Left ventricle myocardium inferior (tissue), 1 donor: ENCODE measurements at regions not wholly inside any gene's neighbourhood (a gene's known extent, or its start where the extent isn't known, plus 50 kb on each side); places are given as distances from the start of the nearest gene placed in this dataset.

Experiments
- DNase-seq: peaks from one replicate; pipeline ENCODE4 v3.0.0-alpha.2; 2020
- H3K27ac ChIP-seq: fragments of 200-600 bp; replicated peaks from 2 replicates; pipeline ENCODE4 v1.8.0; 2021
- H3K27me3 ChIP-seq: fragments of 200-600 bp; 2 replicates; pipeline ENCODE4 v1.8.0; 2021; ENCODE audit warnings: low read depth
- H3K36me3 ChIP-seq: fragments of 200-600 bp; 2 replicates; pipeline ENCODE4 v1.8.0; 2021
- H3K4me1 ChIP-seq: fragments of 200-600 bp; 2 replicates; pipeline ENCODE4 v1.8.0; 2021
- H3K4me3 ChIP-seq: fragments of 200-600 bp; 2 replicates; pipeline ENCODE4 v1.8.0; 2021; ENCODE audit warnings: mild to moderate bottlenecking, moderate library complexity
- H3K9me3 ChIP-seq: fragments of 200-600 bp; replicated peaks from 2 replicates; pipeline ENCODE4 v1.8.0; 2021
- CTCF ChIP-seq: fragments of 200-600 bp; IDR thresholded peaks from 2 replicates; pipeline ENCODE4 v1.8.0; 2021; ENCODE audit warnings: antibody characterized with exemption, mild to moderate bottlenecking, borderline replicate concordance
- intact Hi-C: fragments of 100-400 bp; cut with micrococcal nuclease; formaldehyde crosslinking; loops from one replicate; pipeline ENCODE4 v1.11.0; 2022
- donor health status: DM: no; HTN: yes; CAD: no; lungs with severe emphysema.

DNA sequence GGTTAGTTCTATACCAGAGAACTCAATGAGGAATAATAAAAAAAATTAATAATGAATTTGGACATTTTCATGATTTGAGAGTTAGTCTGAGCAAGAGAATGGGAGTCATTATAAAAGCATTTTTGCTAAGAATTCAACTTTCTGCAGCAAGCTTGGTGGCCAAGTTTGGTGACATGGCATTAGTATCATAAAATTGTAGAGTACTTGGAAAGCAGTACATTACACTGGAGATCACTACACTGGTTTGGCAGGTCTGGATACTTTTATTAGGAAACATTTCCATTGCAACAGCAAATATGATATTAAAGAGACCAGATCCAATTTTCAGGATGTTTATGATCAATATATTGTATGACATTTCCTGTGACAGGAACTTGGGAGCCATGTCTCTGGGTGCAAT, 249.1 kb upstream of the INTU start:
- H3K27ac ChIP-seq, result no peak overlapping the region
- H3K4me3 ChIP-seq, result no peak overlapping the region
- intact Hi-C loops, result no loop called here
- H3K36me3 ChIP-seq, result no peaks in the 10 kb centered on the region
- H3K27me3 ChIP-seq, result no peaks in the 10 kb centered on the region
- H3K4me1 ChIP-seq, result no peaks in the 10 kb centered on the region
- H3K9me3 ChIP-seq, result peaks cover 7% of the 10 kb centered on the region
- DNase-seq, result no peak
- TF ChIP-seq CTCF, result no peak

DNA sequence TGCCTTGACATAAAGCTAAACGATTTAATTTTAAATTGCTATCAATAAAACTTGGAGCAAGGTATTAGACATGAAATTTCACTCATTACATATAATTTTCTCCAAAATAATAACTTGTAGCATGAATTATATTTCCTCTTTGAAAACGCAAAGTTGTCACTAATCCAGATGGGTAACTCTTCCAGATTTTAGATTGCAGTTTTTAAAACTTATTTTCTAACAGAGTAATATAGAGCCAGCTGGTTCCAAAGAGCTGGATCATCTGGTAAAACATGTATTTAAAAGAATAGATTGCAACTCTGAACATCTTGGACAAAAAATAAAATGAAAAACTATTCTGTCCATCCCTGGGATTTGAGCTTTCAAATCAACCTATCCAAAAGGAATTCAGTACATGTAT, 238.2 kb upstream of the INTU start:
- intact Hi-C loops, result no loop called here

DNA sequence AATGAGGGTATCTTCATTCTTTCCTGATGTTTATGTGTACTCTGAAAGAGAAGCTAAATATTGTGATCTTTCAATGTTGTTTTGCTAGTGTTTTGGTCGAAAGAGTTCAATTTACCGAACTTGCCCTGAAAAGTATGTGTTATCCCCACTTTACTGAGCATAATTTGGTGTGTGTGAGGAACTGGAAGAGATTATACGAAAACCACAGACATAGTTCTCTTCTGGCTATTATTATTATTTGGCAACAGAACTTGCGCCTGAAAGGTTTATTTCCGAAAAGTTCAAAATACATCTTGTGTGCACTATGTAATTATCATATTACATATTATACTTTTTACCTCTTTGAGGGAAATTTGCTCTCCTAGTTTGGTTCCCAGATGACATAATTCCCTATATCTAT, 232.5 kb upstream of the INTU start:
- no peaks in the 10 kb centered on the region for H3K27me3 ChIP-seq
- DNase-seq, result no peak
- no peaks in the 10 kb centered on the region for H3K36me3 ChIP-seq
- TF ChIP-seq CTCF, result no peak
- no peak overlapping the region for H3K4me3 ChIP-seq
- no peak overlapping the region for H3K27ac ChIP-seq
- H3K9me3 ChIP-seq, result no peaks in the 10 kb centered on the region
- no peaks in the 10 kb centered on the region for H3K4me1 ChIP-seq
- intact Hi-C loops, result no loop called here

More for the DNA sequence above, 238.2 kb upstream of the INTU start:
- Histone ChIP-seq H3K27ac (no peak overlapping the region), H3K4me3 (no peak overlapping the region), H3K27me3 (no peaks in the 10 kb centered on the region), H3K36me3 (no peaks in the 10 kb centered on the region), H3K4me1 (no peaks in the 10 kb centered on the region), H3K9me3 (no peaks in the 10 kb centered on the region)
- TF ChIP-seq CTCF, result no peak
- no peak for DNase-seq

GRCh38 chr4:127400731-127401346, 231.9 kb upstream of the INTU start:
- Histone ChIP-seq H3K27ac (no peak overlapping the region), H3K4me3 (no peak overlapping the region), H3K4me1 (no peaks in the 10 kb centered on the region), H3K27me3 (no peaks in the 10 kb centered on the region), H3K36me3 (no peaks in the 10 kb centered on the region), H3K9me3 (no peaks in the 10 kb centered on the region)
- TF ChIP-seq CTCF, result peak; percentile 75
- intact Hi-C loops, result no loop called here
- DNase-seq, result peak; percentile 28

DNA sequence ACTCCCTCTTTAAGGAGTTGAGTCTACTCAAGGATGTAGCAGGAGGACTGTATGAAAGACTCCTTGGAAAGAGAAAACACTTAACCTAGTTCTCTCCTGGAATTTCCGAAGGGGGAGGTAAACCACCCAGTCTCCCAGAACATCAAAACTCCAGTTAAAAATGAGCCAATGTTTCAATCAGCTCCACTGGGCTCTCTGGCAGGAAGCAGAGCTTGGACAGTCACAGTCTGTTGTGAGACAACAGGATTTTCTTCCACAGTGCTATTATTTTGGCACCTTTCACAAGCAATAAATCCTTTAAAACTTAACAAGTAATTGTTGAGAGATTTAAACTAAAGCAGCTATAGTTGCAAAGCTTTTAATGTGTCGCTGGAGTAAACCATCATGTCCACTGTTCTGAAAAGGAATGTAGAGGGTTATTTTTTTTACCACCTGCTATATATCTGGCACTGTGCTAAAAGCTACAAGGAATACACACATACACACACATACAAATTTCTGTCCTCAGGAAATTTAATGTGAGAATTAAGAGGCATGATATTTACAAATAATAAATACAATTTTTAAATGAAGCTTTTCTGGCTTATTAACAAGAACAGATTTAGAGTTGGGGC, 229.2 kb upstream of the INTU start:
- H3K27me3 ChIP-seq, result no peaks in the 10 kb centered on the region
- H3K36me3 ChIP-seq, result no peaks in the 10 kb centered on the region
- H3K4me1 ChIP-seq, result no peaks in the 10 kb centered on the region
- H3K9me3 ChIP-seq, result peaks cover 19% of the 10 kb centered on the region
- intact Hi-C loops, result no loop called here
- H3K27ac ChIP-seq, result no peak overlapping the region
- TF ChIP-seq CTCF, result no peak
- no peak overlapping the region for H3K4me3 ChIP-seq
- no peak for DNase-seq
